Trophoblast cell (in vitro differentiated cells and primary cell): ENCODE measurements at regions not wholly inside any gene's neighbourhood (a gene's known extent, or its start where the extent isn't known, plus 50 kb on each side); places are given as distances from the start of the nearest gene placed in this dataset.
"Not testable (repeated sequence)": the region's sequence is repeated elsewhere in the genome, so short reads cannot be mapped to it uniquely, and the experiment has no call there.

ENCODE experiments used
- DNase-seq, 2 donors: peaks; one replicate each; pipeline ENCODE4 v3.0.0-alpha.2; 2016
- H2AFZ ChIP-seq: 2 replicates; pipeline ENCODE4 v1.6.1; 2013; ENCODE audit warnings: low read length, moderate library complexity, mild to moderate bottlenecking; ENCODE audit not compliant: insufficient read depth, poor library complexity
- H2AK5ac ChIP-seq: 2 replicates; pipeline ENCODE4 v1.6.1; 2013; ENCODE audit warnings: mild to moderate bottlenecking, low read length
- H2BK120ac ChIP-seq: 2 replicates; pipeline ENCODE4 v1.6.1; 2013; ENCODE audit warnings: low read length, mild to moderate bottlenecking, moderate library complexity; ENCODE audit not compliant: insufficient read depth, poor library complexity
- H2BK12ac ChIP-seq: 2 replicates; pipeline ENCODE4 v1.6.1; 2013; ENCODE audit warnings: mild to moderate bottlenecking, low read length, moderate library complexity
- H2BK5ac ChIP-seq: 2 replicates; pipeline ENCODE4 v1.6.1; 2013; ENCODE audit warnings: low read length, low read depth, moderate library complexity, mild to moderate bottlenecking; ENCODE audit not compliant: poor library complexity
- H3K14ac ChIP-seq: 2 replicates; pipeline ENCODE4 v1.6.1; 2013; ENCODE audit warnings: mild to moderate bottlenecking, low read length
- H3K18ac ChIP-seq: 2 replicates; pipeline ENCODE4 v1.6.1; 2013; ENCODE audit warnings: mild to moderate bottlenecking, low read length
- H3K23ac ChIP-seq: 2 replicates; pipeline ENCODE4 v1.6.1; 2013; ENCODE audit warnings: low read length
- H3K27ac ChIP-seq: 2 replicates; pipeline ENCODE4 v1.5.1; 2013; ENCODE audit warnings: low read depth, mild to moderate bottlenecking, inconsistent platforms, low read length, moderate library complexity
- H3K27me3 ChIP-seq: 2 replicates; pipeline ENCODE4 v1.6.1; 2013; ENCODE audit warnings: inconsistent platforms, mild to moderate bottlenecking, low read length, moderate library complexity; ENCODE audit not compliant: insufficient read depth
- H3K36me3 ChIP-seq, 2 experiments: 1 replicate in 1 of 2; 2 replicates in 1 of 2; pipeline ENCODE4 v1.6.1; 2013; ENCODE audit warnings: low read length in 2 of 2, mild to moderate bottlenecking in 2 of 2, moderate library complexity in 1 of 2; ENCODE audit not compliant: insufficient read depth in 2 of 2, control insufficient read depth in 1 of 2
- H3K4ac ChIP-seq: 2 replicates; pipeline ENCODE4 v1.6.1; 2013; ENCODE audit warnings: low read depth, mild to moderate bottlenecking, low read length, moderate library complexity
- H3K4me1 ChIP-seq, 2 experiments: 1 replicate in 1 of 2; 2 replicates in 1 of 2; pipeline ENCODE4 v1.6.1; 2013; ENCODE audit warnings: low read length in 2 of 2, mild to moderate bottlenecking in 2 of 2, moderate library complexity in 1 of 2; ENCODE audit not compliant: insufficient read depth in 2 of 2, control insufficient read depth in 1 of 2
- H3K4me2 ChIP-seq: 2 replicates; pipeline ENCODE4 v1.6.1; 2013; ENCODE audit warnings: inconsistent platforms, mild to moderate bottlenecking, low read length, moderate library complexity
- H3K4me3 ChIP-seq: 2 replicates; pipeline ENCODE4 v1.5.1; 2013; ENCODE audit warnings: mild to moderate bottlenecking, low read depth, low read length, inconsistent platforms
- H3K79me1 ChIP-seq: one replicate; pipeline ENCODE4 v1.6.1; 2013; ENCODE audit warnings: low read length
- H3K79me2 ChIP-seq: 2 replicates; pipeline ENCODE4 v1.6.1; 2013; ENCODE audit warnings: low read length, mild to moderate bottlenecking; ENCODE audit not compliant: control insufficient read depth, insufficient read depth, poor library complexity
- H3K9ac ChIP-seq: 2 replicates; pipeline ENCODE4 v1.6.1; 2013; ENCODE audit warnings: mild to moderate bottlenecking, low read length
- H3K9me3 ChIP-seq: 2 replicates; pipeline ENCODE4 v1.6.1; 2013; ENCODE audit warnings: low read depth, mild to moderate bottlenecking, control low read depth, inconsistent platforms, low read length; ENCODE audit not compliant: insufficient read depth
- H4K12ac ChIP-seq: 2 replicates; pipeline ENCODE4 v1.6.1; 2013; ENCODE audit warnings: low read depth, mild to moderate bottlenecking, low read length, moderate library complexity
- H4K8ac ChIP-seq: 2 replicates; pipeline ENCODE4 v1.6.1; 2013; ENCODE audit warnings: low read depth, mild to moderate bottlenecking, low read length, moderate library complexity
- H4K91ac ChIP-seq: one replicate; pipeline ENCODE4 v1.6.1; 2013; ENCODE audit warnings: low read depth, mild to moderate bottlenecking, low read length, moderate library complexity
- WGBS: extraction: QIAGEN DNeasy Blood & Tissue Kit; methylation state at CpG from one replicate; pipeline ENCODE4 v1.1.7; 2013; ENCODE audit warnings: missing lambda C conversion rate; ENCODE audit not compliant: insufficient read length, insufficient coverage; ENCODE audit errors: extremely low coverage; 5-methylcytosine and 5-hydroxymethylcytosine counted together

GRCh38 chr17:20929334-20929733 is 113.5 kb downstream of the USP22 start:
- H3K4me2 ChIP-seq, result no peak overlapping the region
- H2BK5ac ChIP-seq, result no peak overlapping the region
- H2AK5ac ChIP-seq, result no peak overlapping the region
- no peak for DNase-seq
- no peaks in the 10 kb centered on the region for H3K4me1 ChIP-seq
- H3K9ac ChIP-seq, result no peak overlapping the region
- H3K27me3 ChIP-seq, result no peaks in the 10 kb centered on the region
- no peaks in the 10 kb centered on the region for H3K79me1 ChIP-seq
- H3K4me3 ChIP-seq, result no peak overlapping the region
- no peak overlapping the region for H3K14ac ChIP-seq
- H4K91ac ChIP-seq, result no peak overlapping the region
- H2BK12ac ChIP-seq, result no peak overlapping the region
- no CpG with 5 or more reads among the region's 5 CpGs for WGBS
- no peaks in the 10 kb centered on the region for H3K9me3 ChIP-seq
- H3K4ac ChIP-seq, result no peak overlapping the region
- no peak overlapping the region for H2AFZ ChIP-seq
- H3K18ac ChIP-seq, result no peak overlapping the region
- no peaks in the 10 kb centered on the region for H3K79me2 ChIP-seq
- H3K23ac ChIP-seq, result no peak overlapping the region
- no peak overlapping the region for H4K8ac ChIP-seq
- no peak overlapping the region for H4K12ac ChIP-seq
- no peaks in the 10 kb centered on the region for H3K36me3 ChIP-seq
- no peak overlapping the region for H3K27ac ChIP-seq
- no peak overlapping the region for H2BK120ac ChIP-seq

- no peak overlapping the region for H3K23ac ChIP-seq
- WGBS, result 100% methylated on average over 1 of the region's 5 CpGs
- no peak overlapping the region for H2BK120ac ChIP-seq
- no peak overlapping the region for H3K14ac ChIP-seq
- H3K4me2 ChIP-seq, result no peak overlapping the region
- no peak overlapping the region for H4K91ac ChIP-seq
- no peaks in the 10 kb centered on the region for H3K9me3 ChIP-seq
- H3K27me3 ChIP-seq, result no peaks in the 10 kb centered on the region
- no peaks in the 10 kb centered on the region for H3K4me1 ChIP-seq
- no peak overlapping the region for H4K12ac ChIP-seq
- H2AFZ ChIP-seq, result no peak overlapping the region
- H2BK12ac ChIP-seq, result no peak overlapping the region
- no peak overlapping the region for H4K8ac ChIP-seq
- H2AK5ac ChIP-seq, result no peak overlapping the region
- no peak overlapping the region for H3K4ac ChIP-seq
- H3K36me3 ChIP-seq, result no peaks in the 10 kb centered on the region
- H3K79me1 ChIP-seq, result no peaks in the 10 kb centered on the region
- no peak overlapping the region for H2BK5ac ChIP-seq
- H3K79me2 ChIP-seq, result no peaks in the 10 kb centered on the region
- H3K18ac ChIP-seq, result no peak overlapping the region
- H3K27ac ChIP-seq, result no peak overlapping the region
- H3K9ac ChIP-seq, result no peak overlapping the region
- no peak for DNase-seq
- no peak overlapping the region for H3K4me3 ChIP-seq
Observed at GRCh38 chr17:20930081-20930760, 112.6 kb downstream of the USP22 start.

GRCh38 chr17:20933040-20933439 is 109.8 kb downstream of the USP22 start:
- not testable (repeated sequence) for H3K79me2 ChIP-seq, H3K27ac ChIP-seq, H2BK5ac ChIP-seq, H2AK5ac ChIP-seq, H3K27me3 ChIP-seq, H3K4me1 ChIP-seq, H3K18ac ChIP-seq, H3K9me3 ChIP-seq, H3K79me1 ChIP-seq, H4K8ac ChIP-seq, H3K4me2 ChIP-seq, DNase-seq, H3K14ac ChIP-seq, H2BK12ac ChIP-seq, H4K12ac ChIP-seq, H3K23ac ChIP-seq, H4K91ac ChIP-seq, H3K4ac ChIP-seq, H3K36me3 ChIP-seq, H2AFZ ChIP-seq, H3K9ac ChIP-seq, H3K4me3 ChIP-seq, H2BK120ac ChIP-seq
- no CpG with 5 or more reads among the region's 3 CpGs for WGBS

- Histone ChIP-seq H3K36me3 (peaks cover 0 to 3% of the 10 kb centered on the region in 2 experiments), H3K27ac (no peak overlapping the region), H3K79me1 (no peaks in the 10 kb centered on the region), H2BK5ac (no peak overlapping the region), H3K79me2 (no peaks in the 10 kb centered on the region), H3K4ac (no peak overlapping the region), H3K14ac (no peak overlapping the region), H3K27me3 (no peaks in the 10 kb centered on the region), H3K9ac (no peak overlapping the region), H3K23ac (no peak overlapping the region), H2BK120ac (no peak overlapping the region), H2AK5ac (no peak overlapping the region), H3K4me3 (no peak overlapping the region), H3K9me3 (no peaks in the 10 kb centered on the region), H4K91ac (no peak overlapping the region), H3K4me1 (no peaks in the 10 kb centered on the region), H4K12ac (no peak overlapping the region), H4K8ac (no peak overlapping the region), H3K18ac (no peak overlapping the region), H3K4me2 (no peak overlapping the region), H2BK12ac (no peak overlapping the region), H2AFZ (no peak overlapping the region)
- DNase-seq, result no peak
Observed at GRCh38 chr17:20934288-20934687, 108.5 kb downstream of the USP22 start.
